ENCODE measurements at regions not wholly inside any gene's neighbourhood (a gene's known extent, or its start where the extent isn't known, plus 50 kb on each side); places are given as distances from the start of the nearest gene placed in this dataset.

DNA sequence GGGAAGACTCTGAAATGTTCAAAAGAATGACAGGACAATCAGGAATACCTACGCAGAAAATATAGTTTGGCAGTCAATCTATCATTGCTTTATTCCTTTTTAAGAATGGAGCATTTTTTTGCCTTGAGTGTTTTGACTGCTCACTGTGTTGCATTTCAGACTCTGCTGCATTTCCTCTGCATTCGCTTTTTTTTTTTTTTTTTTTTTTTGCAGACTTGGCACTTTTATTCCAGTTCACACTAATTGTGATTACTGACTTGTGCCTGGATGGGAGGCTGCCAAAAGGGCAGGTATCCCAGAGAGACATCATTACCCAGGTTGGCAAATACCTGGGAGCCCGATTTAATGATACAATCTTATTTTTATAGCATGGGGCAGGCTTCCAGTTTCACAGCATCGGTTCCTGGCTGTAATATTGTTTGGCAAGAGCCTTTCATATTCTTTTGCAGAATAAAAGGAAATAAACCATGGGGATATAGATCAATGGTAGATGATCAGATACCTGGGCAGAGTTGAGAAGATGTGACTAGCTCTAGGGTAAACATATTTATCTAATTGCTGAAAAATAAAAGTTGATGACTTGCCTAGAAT is 1132.6 kb downstream of the MAT2B start:
- TF ChIP-seq, protein P1, sequence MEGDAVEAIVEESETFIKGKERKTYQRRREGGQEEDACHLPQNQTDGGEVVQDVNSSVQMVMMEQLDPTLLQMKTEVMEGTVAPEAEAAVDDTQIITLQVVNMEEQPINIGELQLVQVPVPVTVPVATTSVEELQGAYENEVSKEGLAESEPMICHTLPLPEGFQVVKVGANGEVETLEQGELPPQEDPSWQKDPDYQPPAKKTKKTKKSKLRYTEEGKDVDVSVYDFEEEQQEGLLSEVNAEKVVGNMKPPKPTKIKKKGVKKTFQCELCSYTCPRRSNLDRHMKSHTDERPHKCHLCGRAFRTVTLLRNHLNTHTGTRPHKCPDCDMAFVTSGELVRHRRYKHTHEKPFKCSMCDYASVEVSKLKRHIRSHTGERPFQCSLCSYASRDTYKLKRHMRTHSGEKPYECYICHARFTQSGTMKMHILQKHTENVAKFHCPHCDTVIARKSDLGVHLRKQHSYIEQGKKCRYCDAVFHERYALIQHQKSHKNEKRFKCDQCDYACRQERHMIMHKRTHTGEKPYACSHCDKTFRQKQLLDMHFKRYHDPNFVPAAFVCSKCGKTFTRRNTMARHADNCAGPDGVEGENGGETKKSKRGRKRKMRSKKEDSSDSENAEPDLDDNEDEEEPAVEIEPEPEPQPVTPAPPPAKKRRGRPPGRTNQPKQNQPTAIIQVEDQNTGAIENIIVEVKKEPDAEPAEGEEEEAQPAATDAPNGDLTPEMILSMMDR (IDR thresholded peaks at IDR 0.05; ENCODE audit: poor library complexity) = no peak
- TF ChIP-seq EZH2 (IDR thresholded peaks at IDR 0.05; ENCODE audit: borderline replicate concordance) (no peak), EZH2phosphoT487 (IDR thresholded peaks at IDR 0.05; ENCODE audit: low read depth, severe bottlenecking, unreplicated experiment) (no peak)

Measured in hepatocyte (in vitro differentiated cells).